ENCODE measurements at regions not wholly inside any gene's neighbourhood (a gene's known extent, or its start where the extent isn't known, plus 50 kb on each side); places are given as distances from the start of the nearest gene placed in this dataset.

DNA sequence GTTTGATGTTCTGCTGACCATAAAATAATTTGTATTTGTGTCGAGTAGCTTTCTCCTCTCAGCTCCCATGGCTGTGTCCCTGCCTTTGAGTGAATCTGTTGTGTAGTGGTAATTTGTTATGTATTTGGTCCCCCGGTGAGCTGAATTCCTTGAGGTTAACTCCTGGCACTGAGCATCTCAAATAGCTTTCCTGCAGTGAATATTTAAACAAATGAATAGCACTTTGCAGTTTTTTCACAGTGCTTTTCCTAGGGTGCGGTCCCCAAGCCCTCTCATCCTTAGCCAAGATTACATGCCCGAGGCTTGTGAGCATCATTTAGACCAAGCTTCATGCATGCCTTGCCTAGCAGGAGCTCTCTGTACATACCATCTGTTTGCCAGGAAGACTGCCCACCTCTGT is 74.2 kb downstream of the CLDN34 start:
- TF ChIP-seq, protein P1, sequence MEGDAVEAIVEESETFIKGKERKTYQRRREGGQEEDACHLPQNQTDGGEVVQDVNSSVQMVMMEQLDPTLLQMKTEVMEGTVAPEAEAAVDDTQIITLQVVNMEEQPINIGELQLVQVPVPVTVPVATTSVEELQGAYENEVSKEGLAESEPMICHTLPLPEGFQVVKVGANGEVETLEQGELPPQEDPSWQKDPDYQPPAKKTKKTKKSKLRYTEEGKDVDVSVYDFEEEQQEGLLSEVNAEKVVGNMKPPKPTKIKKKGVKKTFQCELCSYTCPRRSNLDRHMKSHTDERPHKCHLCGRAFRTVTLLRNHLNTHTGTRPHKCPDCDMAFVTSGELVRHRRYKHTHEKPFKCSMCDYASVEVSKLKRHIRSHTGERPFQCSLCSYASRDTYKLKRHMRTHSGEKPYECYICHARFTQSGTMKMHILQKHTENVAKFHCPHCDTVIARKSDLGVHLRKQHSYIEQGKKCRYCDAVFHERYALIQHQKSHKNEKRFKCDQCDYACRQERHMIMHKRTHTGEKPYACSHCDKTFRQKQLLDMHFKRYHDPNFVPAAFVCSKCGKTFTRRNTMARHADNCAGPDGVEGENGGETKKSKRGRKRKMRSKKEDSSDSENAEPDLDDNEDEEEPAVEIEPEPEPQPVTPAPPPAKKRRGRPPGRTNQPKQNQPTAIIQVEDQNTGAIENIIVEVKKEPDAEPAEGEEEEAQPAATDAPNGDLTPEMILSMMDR (IDR thresholded peaks at IDR 0.05): no peak
- TF ChIP-seq POLR2A (IDR thresholded peaks at IDR 0.05): no peak
